GM12865 (cell line): ENCODE measurements at regions not wholly inside any gene's neighbourhood (a gene's known extent, or its start where the extent isn't known, plus 50 kb on each side); places are given as distances from the start of the nearest gene placed in this dataset.

Experiments used
- DNase-seq: peaks from one replicate; pipeline ENCODE4 v3.0.0; 2010; ENCODE audit warnings: low read depth
- H3K4me3 ChIP-seq: 2 replicates; pipeline ENCODE4 v1.5.1; 2011; ENCODE audit warnings: mild to moderate bottlenecking, low read depth, low read length, control low read depth
- CTCF ChIP-seq: IDR thresholded peaks from 2 replicates; pipeline ENCODE4 v1.5.1; 2011; ENCODE audit warnings: low read length, control low read depth, low read depth, inconsistent platforms; ENCODE audit not compliant: insufficient read depth; ENCODE audit errors: missing control alignments

- H3K4me3 ChIP-seq = no peak overlapping the region
- no peak for TF ChIP-seq CTCF
- no peak for DNase-seq
Observed at GRCh38 chr2:143906850-143907249, 613.1 kb downstream of the ZEB2 start.

GRCh38 chr2:143905587-143905986, 614.3 kb downstream of the ZEB2 start:
- TF ChIP-seq CTCF = no peak
- H3K4me3 ChIP-seq = no peak overlapping the region
- DNase-seq = no peak

GRCh38 chr2:143903172-143903856, 616.6 kb downstream of the ZEB2 start:
- DNase-seq = no peak
- no peak overlapping the region for H3K4me3 ChIP-seq
- TF ChIP-seq CTCF = no peak

- H3K4me3 ChIP-seq = no peak overlapping the region
- peak; percentile 34 for DNase-seq
- no peak for TF ChIP-seq CTCF
Observed at GRCh38 chr2:143901185-143901842, 618.6 kb downstream of the ZEB2 start.

GRCh38 chr2:143899987-143900386, 619.9 kb downstream of the ZEB2 start:
- DNase-seq = no peak
- TF ChIP-seq CTCF = no peak
- H3K4me3 ChIP-seq = no peak overlapping the region

- no peak for DNase-seq
- TF ChIP-seq CTCF = no peak
- no peak overlapping the region for H3K4me3 ChIP-seq
Observed at GRCh38 chr2:143893371-143893770, 626.5 kb downstream of the ZEB2 start.

GRCh38 chr2:143891879-143892308, 628.0 kb downstream of the ZEB2 start:
- no peak for DNase-seq

More at GRCh38 chr2:143891879-143892308, 628.0 kb downstream of the ZEB2 start:
- no peak for TF ChIP-seq CTCF
- H3K4me3 ChIP-seq = no peak overlapping the region
